H9 (cell line): ENCODE measurements at regions not wholly inside any gene's neighbourhood (a gene's known extent, or its start where the extent isn't known, plus 50 kb on each side); places are given as distances from the start of the nearest gene placed in this dataset.

Experiments
- DNase-seq: peaks from one replicate; pipeline ENCODE4 v3.0.0-alpha.2; 2017
- H2AFZ ChIP-seq: one replicate; pipeline ENCODE4 v1.6.1; 2013; ENCODE audit warnings: mild to moderate bottlenecking, low read length, control low read depth, moderate library complexity
- H2AK5ac ChIP-seq: 2 replicates; pipeline ENCODE4 v1.6.1; 2013; ENCODE audit warnings: low read length, control low read depth, mixed read lengths; ENCODE audit not compliant: insufficient read length
- H2BK120ac ChIP-seq: one replicate; pipeline ENCODE4 v1.6.1; 2013; ENCODE audit warnings: low read depth, mild to moderate bottlenecking, low read length, control low read depth, inconsistent platforms; ENCODE audit not compliant: poor library complexity, severe bottlenecking
- H2BK12ac ChIP-seq: 2 replicates; pipeline ENCODE4 v1.6.1; 2013; ENCODE audit warnings: low read length, control low read depth, mixed read lengths, low read depth; ENCODE audit not compliant: insufficient read length
- H2BK15ac ChIP-seq: 2 replicates; pipeline ENCODE4 v1.6.1; 2013; ENCODE audit warnings: low read depth, low read length, control low read depth
- H2BK20ac ChIP-seq: one replicate; pipeline ENCODE4 v1.6.1; 2013; ENCODE audit warnings: low read depth, mild to moderate bottlenecking, low read length, control low read depth, inconsistent platforms; ENCODE audit not compliant: poor library complexity, severe bottlenecking
- H2BK5ac ChIP-seq: 2 replicates; pipeline ENCODE4 v1.6.1; 2013; ENCODE audit warnings: low read length, control low read depth, mixed read lengths; ENCODE audit not compliant: insufficient read length
- H3K14ac ChIP-seq: 2 replicates; pipeline ENCODE4 v1.6.1; 2013; ENCODE audit warnings: low read length, control low read depth; ENCODE audit not compliant: insufficient read depth
- H3K18ac ChIP-seq: 2 replicates; pipeline ENCODE4 v1.6.1; 2013; ENCODE audit warnings: low read depth, mild to moderate bottlenecking, mixed read lengths, low read length, control low read depth; ENCODE audit not compliant: insufficient read length
- H3K23ac ChIP-seq: 2 replicates; pipeline ENCODE4 v1.6.1; 2013; ENCODE audit warnings: low read length, control low read depth, mixed read lengths, low read depth; ENCODE audit not compliant: insufficient read length
- H3K23me2 ChIP-seq: 2 replicates; pipeline ENCODE4 v1.6.1; 2013; ENCODE audit warnings: low read depth, mild to moderate bottlenecking, mixed read lengths, low read length, control low read depth; ENCODE audit not compliant: insufficient read length, poor library complexity, severe bottlenecking
- H3K27ac ChIP-seq: 2 replicates; pipeline ENCODE4 v1.5.1; 2013; ENCODE audit warnings: low read length, control low read depth, mixed read lengths, low read depth; ENCODE audit not compliant: insufficient read length
- H3K27me3 ChIP-seq: 2 replicates; pipeline ENCODE4 v1.6.1; 2013; ENCODE audit warnings: low read length, control low read depth, inconsistent platforms; ENCODE audit not compliant: insufficient read depth
- H3K4ac ChIP-seq: 2 replicates; pipeline ENCODE4 v1.6.1; 2013; ENCODE audit warnings: low read depth, mild to moderate bottlenecking, control low read depth, inconsistent platforms, low read length, moderate library complexity
- H3K4me1 ChIP-seq: 2 replicates; pipeline ENCODE4 v1.6.1; 2013; ENCODE audit warnings: low read length, control low read depth, inconsistent platforms; ENCODE audit not compliant: insufficient read depth
- H3K4me2 ChIP-seq: 2 replicates; pipeline ENCODE4 v1.6.1; 2013; ENCODE audit warnings: low read length, control low read depth, mixed read lengths; ENCODE audit not compliant: insufficient read length, insufficient read depth
- H3K56ac ChIP-seq: 2 replicates; pipeline ENCODE4 v1.6.1; 2013; ENCODE audit warnings: low read depth, mild to moderate bottlenecking, mixed read lengths, low read length, control low read depth; ENCODE audit not compliant: insufficient read length
- H3K79me1 ChIP-seq: 2 replicates; pipeline ENCODE4 v1.6.1; 2013; ENCODE audit warnings: low read depth, mild to moderate bottlenecking, moderate library complexity, low read length, control low read depth, inconsistent platforms; ENCODE audit not compliant: insufficient read depth, poor library complexity, severe bottlenecking
- H3K79me2 ChIP-seq: 2 replicates; pipeline ENCODE4 v1.6.1; 2013; ENCODE audit warnings: low read length, control low read depth, inconsistent platforms; ENCODE audit not compliant: insufficient read depth
- H3K9ac ChIP-seq: 2 replicates; pipeline ENCODE4 v1.6.1; 2013; ENCODE audit warnings: low read length, control low read depth, mixed read lengths; ENCODE audit not compliant: insufficient read length; ENCODE audit errors: extremely low read depth
- H3K9me3 ChIP-seq: one replicate; pipeline ENCODE4 v1.6.1; 2013; ENCODE audit warnings: low read depth, low read length, inconsistent platforms; ENCODE audit not compliant: control insufficient read depth
- H3T11ph ChIP-seq: one replicate; pipeline ENCODE4 v1.6.1; 2013; ENCODE audit warnings: mild to moderate bottlenecking, low read length, control low read depth, inconsistent platforms
- H4K20me1 ChIP-seq: one replicate; pipeline ENCODE4 v1.6.1; 2013; ENCODE audit not compliant: control insufficient read depth, insufficient read length, insufficient read depth
- H4K5ac ChIP-seq: 2 replicates; pipeline ENCODE4 v1.6.1; 2013; ENCODE audit warnings: low read depth, mild to moderate bottlenecking, mixed read lengths, low read length, control low read depth; ENCODE audit not compliant: insufficient read length
- H4K8ac ChIP-seq: replicated peaks from 2 replicates; pipeline ENCODE4 v1.6.1; 2013; ENCODE audit warnings: low read length, control low read depth, mixed read lengths, low read depth; ENCODE audit not compliant: insufficient read length
- H4K91ac ChIP-seq: 2 replicates; pipeline ENCODE4 v1.6.1; 2013; ENCODE audit warnings: low read depth, mild to moderate bottlenecking, moderate library complexity, mixed read lengths, low read length, control low read depth; ENCODE audit not compliant: insufficient read length
- H3K27ac Mint-ChIP-seq, 3 experiments: 2 replicates in 2 of 3; 3 replicates in 1 of 3; pipeline ENCODE4 v1.8.0; 2020 to 2021; ENCODE audit warnings: mixed read lengths in 3 of 3, mild to moderate bottlenecking in 1 of 3, moderate library complexity in 1 of 3
- H3K27me3 Mint-ChIP-seq: 2 replicates; pipeline ENCODE4 v1.8.0; 2021; ENCODE audit warnings: low read depth, mild to moderate bottlenecking, moderate library complexity, mixed read lengths
- H3K36me3 Mint-ChIP-seq, 3 experiments: 2 replicates in 2 of 3; 3 replicates in 1 of 3; pipeline ENCODE4 v1.8.0; 2020 to 2021; ENCODE audit warnings: low read depth in 3 of 3, mixed read lengths in 3 of 3; ENCODE audit not compliant: insufficient read depth in 1 of 3
- H3K4me1 Mint-ChIP-seq, 2 experiments: 2 replicates each; pipeline ENCODE4 v1.8.0; 2020; ENCODE audit warnings: mixed read lengths in 2 of 2
- H3K4me3 Mint-ChIP-seq, 2 experiments: 2 replicates in 1 of 2; 3 replicates in 1 of 2; pipeline ENCODE4 v1.8.0; 2020 to 2021; ENCODE audit warnings: mild to moderate bottlenecking in 2 of 2, mixed read lengths in 2 of 2, moderate library complexity in 1 of 2
- H3K9me3 Mint-ChIP-seq, 2 experiments: 2 replicates in 1 of 2; 3 replicates in 1 of 2; pipeline ENCODE4 v1.8.0; 2020; ENCODE audit warnings: mild to moderate bottlenecking in 2 of 2, mixed read lengths in 2 of 2, moderate library complexity in 1 of 2
- WGBS: extraction: QIAGEN DNeasy Blood & Tissue Kit; methylation state at CpG from one replicate; pipeline ENCODE4 v1.1.7; 2013; ENCODE audit warnings: missing lambda C conversion rate, low lambda C conversion rate, mixed read lengths; ENCODE audit not compliant: insufficient read length; ENCODE audit errors: extremely low coverage; 5-methylcytosine and 5-hydroxymethylcytosine counted together
- TF ChIP-seq, protein P1 (sequence below): fragments of 200-600 bp; sonication (generic); conservative IDR thresholded peaks from 3 replicates; pipeline ENCODE4 v1.8.0; 2021; ENCODE audit warnings: antibody characterized with exemption, mild to moderate bottlenecking

DNA sequence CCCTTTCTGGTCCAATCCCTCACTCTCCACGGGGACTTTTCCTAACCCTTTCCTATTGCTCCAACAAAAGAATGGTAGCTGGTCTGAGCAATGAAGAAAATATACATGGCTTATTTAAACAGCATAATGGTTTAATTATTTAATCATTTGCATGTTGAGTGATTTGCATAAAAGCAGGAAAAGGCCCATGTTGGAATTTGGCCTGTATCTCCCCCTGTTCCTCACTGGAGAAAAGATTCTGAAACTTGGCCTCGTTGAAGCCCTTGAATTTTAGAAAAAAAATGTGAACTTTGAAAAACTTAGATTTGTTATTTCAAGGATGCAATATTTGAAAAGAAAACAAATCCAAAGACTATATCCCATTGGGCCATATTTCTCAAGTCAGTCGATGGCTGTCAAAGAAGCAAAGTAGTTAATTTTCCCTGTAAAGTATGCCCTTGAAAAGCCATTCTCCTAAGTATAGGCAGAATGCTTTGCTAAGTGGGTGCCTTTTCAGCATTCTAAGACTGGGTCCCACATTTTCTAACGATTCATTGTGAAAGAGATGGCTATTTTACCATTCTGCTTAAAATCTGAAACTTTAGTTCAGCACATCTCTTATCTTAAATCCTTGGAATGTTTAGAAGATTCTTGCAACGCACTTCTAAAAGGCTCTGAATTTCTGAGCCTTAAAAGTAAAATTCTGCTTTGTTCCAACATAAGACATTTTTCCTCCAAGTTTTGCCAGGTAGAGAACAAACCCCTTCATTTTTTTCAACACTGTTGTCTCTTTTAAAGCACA, 428.8 kb downstream of the ARHGEF28 start:
- H2BK15ac ChIP-seq = no peak overlapping the region
- Mint-ChIP-seq H3K36me3 (no peaks in the 10 kb centered on the region), H3K4me1 (peaks cover 7 to 14% of the 10 kb centered on the region in 2 experiments; a peak in 3 of 4 replicates), H3K4me3 (no peak overlapping the region), H3K9me3 (no peaks in the 10 kb centered on the region), H3K27ac (no peak overlapping the region), H3K27me3 (peaks cover 2% of the 10 kb centered on the region; the same call in 1 of the 2 replicates)
- H2AK5ac ChIP-seq = no peak overlapping the region
- H3K9ac ChIP-seq = no peak overlapping the region
- DNase-seq = no peak
- H2BK20ac ChIP-seq = no peak overlapping the region
- no peak overlapping the region for H2BK120ac ChIP-seq
- no peak overlapping the region for H3K14ac ChIP-seq
- H3K4me1 ChIP-seq = no peaks in the 10 kb centered on the region
- H4K8ac ChIP-seq = no peak overlapping the region
- H3K4ac ChIP-seq = no peak overlapping the region
- no peak overlapping the region for H3K18ac ChIP-seq
- no peak overlapping the region for H3K4me2 ChIP-seq
- H3K23ac ChIP-seq = no peak overlapping the region
- no peak overlapping the region for H4K5ac ChIP-seq
- no peaks in the 10 kb centered on the region for H3K9me3 ChIP-seq
- no CpG with 5 or more reads among the region's 5 CpGs for WGBS
- H2BK12ac ChIP-seq = no peak overlapping the region
- no peak overlapping the region for H4K91ac ChIP-seq
- H3K27ac ChIP-seq = no peak overlapping the region
- H2AFZ ChIP-seq = no peak overlapping the region
- H3K27me3 ChIP-seq = no peaks in the 10 kb centered on the region
- no peaks in the 10 kb centered on the region for H4K20me1 ChIP-seq
- no peaks in the 10 kb centered on the region for H3K23me2 ChIP-seq
- H2BK5ac ChIP-seq = no peak overlapping the region
- no peak overlapping the region for H3K56ac ChIP-seq
- TF ChIP-seq, protein P1, sequence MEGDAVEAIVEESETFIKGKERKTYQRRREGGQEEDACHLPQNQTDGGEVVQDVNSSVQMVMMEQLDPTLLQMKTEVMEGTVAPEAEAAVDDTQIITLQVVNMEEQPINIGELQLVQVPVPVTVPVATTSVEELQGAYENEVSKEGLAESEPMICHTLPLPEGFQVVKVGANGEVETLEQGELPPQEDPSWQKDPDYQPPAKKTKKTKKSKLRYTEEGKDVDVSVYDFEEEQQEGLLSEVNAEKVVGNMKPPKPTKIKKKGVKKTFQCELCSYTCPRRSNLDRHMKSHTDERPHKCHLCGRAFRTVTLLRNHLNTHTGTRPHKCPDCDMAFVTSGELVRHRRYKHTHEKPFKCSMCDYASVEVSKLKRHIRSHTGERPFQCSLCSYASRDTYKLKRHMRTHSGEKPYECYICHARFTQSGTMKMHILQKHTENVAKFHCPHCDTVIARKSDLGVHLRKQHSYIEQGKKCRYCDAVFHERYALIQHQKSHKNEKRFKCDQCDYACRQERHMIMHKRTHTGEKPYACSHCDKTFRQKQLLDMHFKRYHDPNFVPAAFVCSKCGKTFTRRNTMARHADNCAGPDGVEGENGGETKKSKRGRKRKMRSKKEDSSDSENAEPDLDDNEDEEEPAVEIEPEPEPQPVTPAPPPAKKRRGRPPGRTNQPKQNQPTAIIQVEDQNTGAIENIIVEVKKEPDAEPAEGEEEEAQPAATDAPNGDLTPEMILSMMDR = no peak
- H3T11ph ChIP-seq = no peak overlapping the region
- no peaks in the 10 kb centered on the region for H3K79me2 ChIP-seq
- H3K79me1 ChIP-seq = no peaks in the 10 kb centered on the region
